ENCODE measurements at regions not wholly inside any gene's neighbourhood (a gene's known extent, or its start where the extent isn't known, plus 50 kb on each side); places are given as distances from the start of the nearest gene placed in this dataset.

GRCh38 chrX:126994032-126994600, 174.6 kb downstream of the PRR32 start:
- POLR2A ChIA-PET: no interaction called here
- TF ChIP-seq, protein P1, sequence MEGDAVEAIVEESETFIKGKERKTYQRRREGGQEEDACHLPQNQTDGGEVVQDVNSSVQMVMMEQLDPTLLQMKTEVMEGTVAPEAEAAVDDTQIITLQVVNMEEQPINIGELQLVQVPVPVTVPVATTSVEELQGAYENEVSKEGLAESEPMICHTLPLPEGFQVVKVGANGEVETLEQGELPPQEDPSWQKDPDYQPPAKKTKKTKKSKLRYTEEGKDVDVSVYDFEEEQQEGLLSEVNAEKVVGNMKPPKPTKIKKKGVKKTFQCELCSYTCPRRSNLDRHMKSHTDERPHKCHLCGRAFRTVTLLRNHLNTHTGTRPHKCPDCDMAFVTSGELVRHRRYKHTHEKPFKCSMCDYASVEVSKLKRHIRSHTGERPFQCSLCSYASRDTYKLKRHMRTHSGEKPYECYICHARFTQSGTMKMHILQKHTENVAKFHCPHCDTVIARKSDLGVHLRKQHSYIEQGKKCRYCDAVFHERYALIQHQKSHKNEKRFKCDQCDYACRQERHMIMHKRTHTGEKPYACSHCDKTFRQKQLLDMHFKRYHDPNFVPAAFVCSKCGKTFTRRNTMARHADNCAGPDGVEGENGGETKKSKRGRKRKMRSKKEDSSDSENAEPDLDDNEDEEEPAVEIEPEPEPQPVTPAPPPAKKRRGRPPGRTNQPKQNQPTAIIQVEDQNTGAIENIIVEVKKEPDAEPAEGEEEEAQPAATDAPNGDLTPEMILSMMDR (IDR thresholded peaks at IDR 0.05; ENCODE audit: control extremely low read depth, extremely low read depth, low read depth, missing control alignments): no peak
- CTCF ChIA-PET: no interaction called here
- no peak for DNase-seq (ENCODE audit: extremely low spot score)

- CTCF ChIA-PET: no interaction called here
- POLR2A ChIA-PET: no interaction called here
- TF ChIP-seq, protein P1 (IDR thresholded peaks at IDR 0.05; ENCODE audit: control extremely low read depth, extremely low read depth, low read depth, missing control alignments): no peak
These were observed 192.1 kb downstream of the PRR32 start for GRCh38 chrX:127011629-127012028.

DNA sequence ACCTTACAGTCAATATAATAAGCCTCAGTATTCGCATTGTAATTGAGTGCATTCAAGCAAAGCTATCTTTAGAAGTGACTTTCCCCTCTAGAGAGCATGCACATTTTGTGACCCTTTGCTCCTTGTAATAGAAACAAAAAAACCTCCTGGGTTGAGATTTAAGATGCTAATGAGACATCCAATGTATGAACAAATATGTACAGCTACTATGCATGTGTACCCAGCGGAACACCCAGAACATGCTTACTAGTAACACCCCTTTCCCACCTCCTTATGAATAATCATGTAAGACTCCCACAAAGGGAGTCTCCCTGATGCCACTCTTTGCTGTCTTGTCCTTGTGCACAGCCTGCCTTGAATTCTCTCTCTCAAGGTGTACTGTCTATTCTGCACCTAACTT, 205.5 kb downstream of the PRR32 start:
- no peak for DNase-seq (ENCODE audit: extremely low spot score)
- ChIA-PET CTCF (no interaction called here), POLR2A (no interaction called here)
- TF ChIP-seq, protein P1 (IDR thresholded peaks at IDR 0.05; ENCODE audit: control extremely low read depth, extremely low read depth, low read depth, missing control alignments): no peak

More at GRCh38 chrX:127011629-127012028, 192.1 kb downstream of the PRR32 start:
- no peak for DNase-seq (ENCODE audit: extremely low spot score)

DNA sequence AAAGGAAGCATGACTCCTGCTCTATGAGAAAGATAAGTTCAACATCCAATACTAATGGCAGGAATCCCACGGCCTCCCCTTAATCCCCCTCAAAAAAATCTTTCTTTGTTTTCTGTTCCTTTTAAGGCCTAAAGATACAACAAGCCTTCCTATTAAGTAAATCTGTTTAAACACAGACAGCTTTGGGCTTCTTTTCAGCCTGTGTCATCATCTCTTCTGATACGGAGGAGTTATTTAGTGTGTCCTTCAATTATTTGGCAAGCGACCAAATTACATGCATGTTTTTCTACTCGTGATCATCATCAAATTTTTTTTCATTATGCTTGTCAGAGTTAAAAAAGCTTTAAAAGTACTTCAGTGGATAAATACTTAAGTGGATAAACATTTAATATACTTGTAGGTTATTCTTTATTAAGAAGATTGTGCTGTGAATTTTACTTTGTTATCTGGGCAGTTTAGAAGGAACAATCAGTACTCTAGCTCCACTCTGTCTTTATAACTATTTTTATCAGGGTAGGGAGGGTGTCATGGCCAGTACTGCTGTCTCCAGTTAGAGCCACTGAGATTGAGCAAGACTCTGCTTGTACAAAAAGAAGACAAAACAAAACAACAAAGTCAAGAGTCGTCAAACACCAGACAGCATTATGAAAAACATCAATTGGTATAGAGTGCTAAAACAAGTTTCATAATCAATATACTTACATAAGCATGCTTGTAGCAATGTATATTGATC, 210.7 kb downstream of the PRR32 start:
- TF ChIP-seq, protein P1 (IDR thresholded peaks at IDR 0.05; ENCODE audit: control extremely low read depth, extremely low read depth, low read depth, missing control alignments): no peak
- ChIA-PET CTCF (no interaction called here), POLR2A (no interaction called here)
- no peak for DNase-seq (ENCODE audit: extremely low spot score)

GRCh38 chrX:127037159-127037558, 217.6 kb downstream of the PRR32 start:
- TF ChIP-seq, protein P1 (IDR thresholded peaks at IDR 0.05; ENCODE audit: control extremely low read depth, extremely low read depth, low read depth, missing control alignments): no peak
- DNase-seq (ENCODE audit: extremely low spot score): no peak
- POLR2A ChIA-PET: no interaction called here
- CTCF ChIA-PET: no interaction called here

DNA sequence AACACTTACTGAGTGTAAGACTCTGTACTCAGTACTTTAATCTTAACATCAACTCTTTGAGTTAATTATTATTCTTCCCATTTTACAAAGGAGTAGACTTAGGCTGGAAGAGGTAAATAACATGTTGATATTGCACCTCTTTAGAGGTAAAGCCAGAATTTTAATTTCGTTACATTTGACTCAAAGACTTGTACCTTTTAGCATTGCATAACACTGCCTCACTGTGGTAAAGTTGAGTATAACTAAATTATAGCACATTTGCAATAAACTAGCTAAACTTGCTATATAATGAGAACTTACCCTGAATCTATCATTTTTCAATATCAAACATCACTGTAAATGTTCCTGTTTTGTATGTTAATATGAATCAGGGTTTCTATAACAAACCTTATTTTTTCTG, 218.5 kb downstream of the PRR32 start:
- DNase-seq (ENCODE audit: extremely low spot score): no peak
- TF ChIP-seq, protein P1 (IDR thresholded peaks at IDR 0.05; ENCODE audit: control extremely low read depth, extremely low read depth, low read depth, missing control alignments): no peak
- ChIA-PET POLR2A (no interaction called here), CTCF (no interaction called here)
